ENCODE measurements at regions not wholly inside any gene's neighbourhood (a gene's known extent, or its start where the extent isn't known, plus 50 kb on each side); places are given as distances from the start of the nearest gene placed in this dataset.

DNA sequence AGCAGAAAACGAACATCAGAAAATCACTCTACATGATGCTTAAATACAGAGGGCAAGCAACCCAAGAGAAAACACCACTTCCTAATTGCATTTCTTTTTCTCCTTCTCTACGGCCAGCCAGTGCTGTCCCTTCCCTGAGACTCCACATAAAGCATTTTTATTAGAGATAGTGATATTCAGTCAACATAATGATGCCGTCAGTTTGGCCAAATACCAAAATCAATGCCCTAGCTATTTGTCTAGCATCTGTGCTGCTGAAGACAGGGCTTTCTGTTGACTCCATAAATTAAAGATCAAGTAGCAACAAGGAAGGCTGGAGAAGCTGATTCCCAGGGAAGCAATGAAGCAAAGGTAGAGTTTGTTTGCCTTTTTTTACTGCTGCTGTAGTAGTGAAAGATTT lies 1024.9 kb downstream of the REEP3 start:
- no peaks in the 10 kb centered on the region for H3K4me1 ChIP-seq (ENCODE audit: control insufficient read depth, low read depth, low read length)
- H3K9ac ChIP-seq (ENCODE audit: low read length): no peak overlapping the region
- H3K4ac ChIP-seq (ENCODE audit: low read depth, low read length): no peak overlapping the region
- H2BK120ac ChIP-seq (ENCODE audit: low read depth, low read length): no peak overlapping the region
- no peak overlapping the region for H3K4me2 ChIP-seq (ENCODE audit: low read length)
- no peak overlapping the region for H3K27ac ChIP-seq (ENCODE audit: low read depth, low read length)
- H4K8ac ChIP-seq (ENCODE audit: low read depth, low read length): no peak overlapping the region
- H2AK5ac ChIP-seq (ENCODE audit: low read length): no peak overlapping the region
- H3K18ac ChIP-seq (ENCODE audit: low read length): no peak overlapping the region
- no peak for DNase-seq
- H4K5ac ChIP-seq (ENCODE audit: low read length): no peak overlapping the region
- no peaks in the 10 kb centered on the region for H3K27me3 ChIP-seq (ENCODE audit: insufficient read depth, low read length, poor library complexity)
- WGBS (ENCODE audit: extremely low coverage, insufficient coverage, low lambda C conversion rate): no CpG with 5 or more reads among the region's 3 CpGs
- H3K79me1 ChIP-seq (ENCODE audit: low read length): no peaks in the 10 kb centered on the region
- no peak overlapping the region for H3K23ac ChIP-seq (ENCODE audit: low read length)
- H3K56ac ChIP-seq (ENCODE audit: low read length): no peak overlapping the region
- H2BK5ac ChIP-seq (ENCODE audit: low read length): no peak overlapping the region
- no peaks in the 10 kb centered on the region for H3K36me3 ChIP-seq (ENCODE audit: control insufficient read depth, insufficient read depth, low read length)
- no peaks in the 10 kb centered on the region for H3K79me2 ChIP-seq (ENCODE audit: control insufficient read depth, insufficient read depth, low read length)
- H2BK15ac ChIP-seq (replicated peaks; ENCODE audit: low read depth): no peak overlapping the region
- no peak overlapping the region for H3K4me3 ChIP-seq (ENCODE audit: low read length)

DNA sequence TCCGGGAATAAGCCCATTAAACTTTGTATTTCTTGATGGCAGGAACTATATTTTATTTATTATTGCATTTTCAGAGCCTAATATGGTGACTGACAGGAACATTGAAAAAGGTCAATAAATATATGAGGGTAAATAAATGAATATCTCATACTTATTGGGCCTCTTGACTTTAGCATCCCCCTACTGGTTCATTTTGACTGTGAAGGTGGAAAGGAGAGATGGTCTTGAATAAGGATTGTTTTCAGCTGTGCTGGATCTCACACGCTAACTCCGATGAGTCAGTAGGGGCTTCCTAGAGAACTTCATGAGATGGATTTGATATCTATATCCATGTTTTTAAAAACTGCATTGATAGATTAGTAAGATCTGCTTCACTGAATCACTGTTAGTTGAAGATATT lies 1026.0 kb downstream of the REEP3 start:
- DNase-seq: peak; percentile 24
- Histone ChIP-seq H2BK120ac (ENCODE audit: low read depth, low read length) (no peak overlapping the region), H3K4me1 (ENCODE audit: control insufficient read depth, low read depth, low read length) (no peaks in the 10 kb centered on the region), H3K79me2 (ENCODE audit: control insufficient read depth, insufficient read depth, low read length) (no peaks in the 10 kb centered on the region), H3K27ac (ENCODE audit: low read depth, low read length) (no peak overlapping the region), H4K5ac (ENCODE audit: low read length) (no peak overlapping the region), H4K8ac (ENCODE audit: low read depth, low read length) (no peak overlapping the region), H2BK5ac (ENCODE audit: low read length) (no peak overlapping the region), H3K18ac (ENCODE audit: low read length) (no peak overlapping the region), H3K79me1 (ENCODE audit: low read length) (no peaks in the 10 kb centered on the region), H2BK15ac (replicated peaks; ENCODE audit: low read depth) (no peak overlapping the region), H3K4ac (ENCODE audit: low read depth, low read length) (no peak overlapping the region), H3K4me3 (ENCODE audit: low read length) (no peak overlapping the region), H3K56ac (ENCODE audit: low read length) (no peak overlapping the region), H3K4me2 (ENCODE audit: low read length) (no peak overlapping the region), H3K9ac (ENCODE audit: low read length) (no peak overlapping the region), H2AK5ac (ENCODE audit: low read length) (no peak overlapping the region), H3K36me3 (ENCODE audit: control insufficient read depth, insufficient read depth, low read length) (no peaks in the 10 kb centered on the region), H3K23ac (ENCODE audit: low read length) (no peak overlapping the region), H3K27me3 (ENCODE audit: insufficient read depth, low read length, poor library complexity) (no peaks in the 10 kb centered on the region)
- WGBS (ENCODE audit: extremely low coverage, insufficient coverage, low lambda C conversion rate): no CpG with 5 or more reads among the region's 3 CpGs

DNA sequence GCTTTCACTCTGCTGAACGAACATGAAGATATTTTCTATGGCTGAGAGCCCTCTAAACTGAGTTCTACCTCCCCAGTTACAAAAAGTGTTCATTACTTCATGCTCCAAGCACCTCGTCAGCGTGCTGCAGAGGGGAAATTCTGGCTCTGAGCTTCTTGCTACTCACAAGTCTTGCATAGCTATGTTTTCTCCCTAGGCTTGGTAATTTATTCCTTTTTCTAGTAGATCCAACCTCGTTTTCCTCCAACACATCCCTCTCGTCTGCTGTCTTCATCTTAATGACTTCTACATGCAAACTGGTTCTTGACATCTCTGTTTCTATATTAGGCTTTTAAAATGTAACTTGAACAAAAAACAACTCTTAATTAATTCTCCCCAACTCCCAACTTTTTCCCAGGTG lies 1034.5 kb downstream of the REEP3 start:
- Histone ChIP-seq H2BK120ac (ENCODE audit: low read depth, low read length) (no peak overlapping the region), H3K27ac (ENCODE audit: low read depth, low read length) (no peak overlapping the region), H3K23ac (ENCODE audit: low read length) (no peak overlapping the region), H3K79me2 (ENCODE audit: control insufficient read depth, insufficient read depth, low read length) (no peaks in the 10 kb centered on the region), H4K5ac (ENCODE audit: low read length) (no peak overlapping the region), H3K4me3 (ENCODE audit: low read length) (no peak overlapping the region), H3K27me3 (ENCODE audit: insufficient read depth, low read length, poor library complexity) (no peaks in the 10 kb centered on the region), H3K4ac (ENCODE audit: low read depth, low read length) (no peak overlapping the region), H3K4me2 (ENCODE audit: low read length) (no peak overlapping the region), H4K8ac (ENCODE audit: low read depth, low read length) (no peak overlapping the region), H3K9ac (ENCODE audit: low read length) (no peak overlapping the region), H2BK15ac (replicated peaks; ENCODE audit: low read depth) (no peak overlapping the region), H3K56ac (ENCODE audit: low read length) (no peak overlapping the region), H3K36me3 (ENCODE audit: control insufficient read depth, insufficient read depth, low read length) (no peaks in the 10 kb centered on the region), H3K18ac (ENCODE audit: low read length) (no peak overlapping the region), H3K79me1 (ENCODE audit: low read length) (no peaks in the 10 kb centered on the region), H2BK5ac (ENCODE audit: low read length) (no peak overlapping the region), H2AK5ac (ENCODE audit: low read length) (no peak overlapping the region), H3K4me1 (ENCODE audit: control insufficient read depth, low read depth, low read length) (no peaks in the 10 kb centered on the region)
- DNase-seq: no peak
- no CpG with 5 or more reads among the region's 5 CpGs for WGBS (ENCODE audit: extremely low coverage, insufficient coverage, low lambda C conversion rate)

DNA sequence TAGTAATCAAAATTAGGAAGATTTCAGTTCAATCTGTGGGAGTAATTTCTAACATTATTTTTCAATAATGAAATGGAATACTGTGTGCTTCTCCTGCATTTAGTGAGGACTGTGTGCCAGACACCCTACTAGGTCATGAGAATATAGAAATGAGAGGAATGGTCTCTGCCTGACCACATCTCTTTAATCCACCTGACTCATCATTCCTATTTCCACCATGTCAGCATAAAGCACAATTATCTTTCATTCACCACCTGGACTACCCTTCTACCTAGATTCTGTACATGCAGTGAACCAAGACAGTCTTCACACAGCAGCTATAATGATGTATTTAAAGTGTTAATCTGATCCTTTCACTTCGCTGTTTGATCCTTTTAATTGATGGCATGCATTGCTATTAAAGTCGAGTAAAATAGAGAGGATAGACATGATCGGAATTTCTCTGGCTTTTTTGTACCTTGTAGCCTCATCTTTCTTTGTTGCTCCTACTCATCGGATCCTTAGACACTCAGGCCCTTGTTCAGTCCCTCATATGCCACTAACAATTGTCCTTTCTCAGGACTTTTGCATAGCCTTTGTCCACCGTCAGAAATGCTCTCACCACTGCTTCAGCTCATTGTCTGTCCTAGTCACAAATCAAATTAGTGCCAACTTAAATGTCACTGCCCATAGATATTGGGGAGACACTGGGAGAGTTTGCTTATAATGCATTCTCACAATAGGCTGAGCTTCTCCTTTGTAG lies 1037.1 kb downstream of the REEP3 start:
- H4K8ac ChIP-seq (ENCODE audit: low read depth, low read length): no peak overlapping the region
- H3K4me3 ChIP-seq (ENCODE audit: low read length): no peak overlapping the region
- no peak overlapping the region for H3K56ac ChIP-seq (ENCODE audit: low read length)
- DNase-seq: no peak
- H3K27me3 ChIP-seq (ENCODE audit: insufficient read depth, low read length, poor library complexity): no peaks in the 10 kb centered on the region
- no peak overlapping the region for H3K27ac ChIP-seq (ENCODE audit: low read depth, low read length)
- no peaks in the 10 kb centered on the region for H3K36me3 ChIP-seq (ENCODE audit: control insufficient read depth, insufficient read depth, low read length)
- no peaks in the 10 kb centered on the region for H3K4me1 ChIP-seq (ENCODE audit: control insufficient read depth, low read depth, low read length)
- no peak overlapping the region for H3K4ac ChIP-seq (ENCODE audit: low read depth, low read length)
- no peaks in the 10 kb centered on the region for H3K79me1 ChIP-seq (ENCODE audit: low read length)
- H3K23ac ChIP-seq (ENCODE audit: low read length): no peak overlapping the region
- no peak overlapping the region for H4K5ac ChIP-seq (ENCODE audit: low read length)
- no peak overlapping the region for H3K4me2 ChIP-seq (ENCODE audit: low read length)
- no peak overlapping the region for H3K9ac ChIP-seq (ENCODE audit: low read length)
- H2AK5ac ChIP-seq (ENCODE audit: low read length): no peak overlapping the region
- no peaks in the 10 kb centered on the region for H3K79me2 ChIP-seq (ENCODE audit: control insufficient read depth, insufficient read depth, low read length)
- no peak overlapping the region for H2BK120ac ChIP-seq (ENCODE audit: low read depth, low read length)
- WGBS (ENCODE audit: extremely low coverage, insufficient coverage, low lambda C conversion rate): no CpG with 5 or more reads among the region's 5 CpGs
- no peak overlapping the region for H2BK5ac ChIP-seq (ENCODE audit: low read length)
- H2BK15ac ChIP-seq (replicated peaks; ENCODE audit: low read depth): no peak overlapping the region
- no peak overlapping the region for H3K18ac ChIP-seq (ENCODE audit: low read length)

DNA sequence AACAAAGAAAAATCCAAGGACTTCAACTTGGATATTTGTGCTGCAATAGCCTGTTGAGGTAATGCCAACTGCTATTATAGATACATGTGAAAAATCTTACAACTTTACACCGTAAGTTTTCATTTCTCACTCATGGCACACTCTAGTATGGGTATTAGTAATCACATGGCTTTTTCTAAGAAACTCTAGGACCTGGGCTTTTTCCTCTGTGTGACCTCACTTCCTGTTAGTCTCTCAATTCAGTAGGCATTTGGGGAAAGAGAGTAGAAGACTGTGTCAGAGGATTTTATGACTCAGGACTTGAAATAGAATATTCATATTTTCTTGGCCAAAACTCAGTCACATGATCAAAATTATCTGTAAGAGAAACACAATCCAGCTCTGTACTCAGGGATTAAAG lies 1049.9 kb downstream of the REEP3 start:
- H3K4me2 ChIP-seq (ENCODE audit: low read length): no peak overlapping the region
- no peak overlapping the region for H3K27ac ChIP-seq (ENCODE audit: low read depth, low read length)
- H3K56ac ChIP-seq (ENCODE audit: low read length): no peak overlapping the region
- no peak overlapping the region for H2BK120ac ChIP-seq (ENCODE audit: low read depth, low read length)
- H2BK15ac ChIP-seq (replicated peaks; ENCODE audit: low read depth): no peak overlapping the region
- H2AK5ac ChIP-seq (ENCODE audit: low read length): no peak overlapping the region
- no peak overlapping the region for H4K8ac ChIP-seq (ENCODE audit: low read depth, low read length)
- H3K79me2 ChIP-seq (ENCODE audit: control insufficient read depth, insufficient read depth, low read length): no peaks in the 10 kb centered on the region
- no peaks in the 10 kb centered on the region for H3K36me3 ChIP-seq (ENCODE audit: control insufficient read depth, insufficient read depth, low read length)
- no peak overlapping the region for H3K23ac ChIP-seq (ENCODE audit: low read length)
- no peaks in the 10 kb centered on the region for H3K79me1 ChIP-seq (ENCODE audit: low read length)
- WGBS (ENCODE audit: extremely low coverage, insufficient coverage, low lambda C conversion rate): no CpG with 5 or more reads among the region's 1 CpG
- no peak overlapping the region for H3K9ac ChIP-seq (ENCODE audit: low read length)
- no peak overlapping the region for H3K4me3 ChIP-seq (ENCODE audit: low read length)
- no peak overlapping the region for H2BK5ac ChIP-seq (ENCODE audit: low read length)
- no peak overlapping the region for H4K5ac ChIP-seq (ENCODE audit: low read length)
- no peak overlapping the region for H3K4ac ChIP-seq (ENCODE audit: low read depth, low read length)
- no peaks in the 10 kb centered on the region for H3K4me1 ChIP-seq (ENCODE audit: control insufficient read depth, low read depth, low read length)
- H3K18ac ChIP-seq (ENCODE audit: low read length): no peak overlapping the region
- H3K27me3 ChIP-seq (ENCODE audit: insufficient read depth, low read length, poor library complexity): no peaks in the 10 kb centered on the region
- DNase-seq: no peak

All from mesendoderm (in vitro differentiated cells).